ENCODE measurements at regions not wholly inside any gene's neighbourhood (a gene's known extent, or its start where the extent isn't known, plus 50 kb on each side); places are given as distances from the start of the nearest gene placed in this dataset.
"Not testable (repeated sequence)": the region's sequence is repeated elsewhere in the genome, so short reads cannot be mapped to it uniquely, and the experiment has no call there.

GRCh38 chr4:84219656-84220055 lies 279.4 kb downstream of the NKX6-1 start:
- no peak for TF ChIP-seq CTCF (IDR thresholded peaks at IDR 0.05; ENCODE audit: partially characterized antibody, unreplicated experiment)
- peaks cover 2% of the 10 kb centered on the region for H3K9me3 Mint-ChIP-seq (ENCODE audit: unreplicated experiment)
- H3K36me3 Mint-ChIP-seq (ENCODE audit: unreplicated experiment): no peaks in the 10 kb centered on the region
- H3K4me3 Mint-ChIP-seq (ENCODE audit: unreplicated experiment): no peak overlapping the region
- H3K4me1 Mint-ChIP-seq (ENCODE audit: low read depth, unreplicated experiment): peaks cover 7% of the 10 kb centered on the region
- no peaks in the 10 kb centered on the region for H3K27me3 Mint-ChIP-seq (ENCODE audit: unreplicated experiment)
- no peak overlapping the region for H3K27ac Mint-ChIP-seq (ENCODE audit: unreplicated experiment)
- no peak for DNase-seq

DNA sequence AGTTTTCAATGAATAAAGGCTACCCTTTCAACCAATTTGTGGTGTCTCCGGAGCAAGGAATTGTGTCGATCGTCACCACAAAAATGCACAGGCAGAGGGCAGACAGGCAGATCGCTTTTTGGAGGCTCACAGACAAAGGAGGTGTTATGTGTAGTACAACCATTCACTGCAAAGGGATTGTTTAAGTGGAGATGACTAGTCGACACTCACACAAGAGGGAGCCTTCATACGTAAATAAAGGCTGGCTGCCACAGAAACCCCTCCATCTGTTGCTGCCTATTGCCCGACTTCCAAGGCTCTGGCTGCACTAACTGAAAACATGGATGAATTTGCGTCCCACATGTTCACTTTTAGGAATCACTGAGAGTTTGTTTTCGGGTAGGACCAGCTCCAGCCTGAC lies 281.1 kb downstream of the NKX6-1 start:
- DNase-seq: no peak
- Mint-ChIP-seq H3K4me3 (ENCODE audit: unreplicated experiment) (no peak overlapping the region), H3K27me3 (ENCODE audit: unreplicated experiment) (no peaks in the 10 kb centered on the region), H3K27ac (ENCODE audit: unreplicated experiment) (no peak overlapping the region), H3K9me3 (ENCODE audit: unreplicated experiment) (peaks cover 2% of the 10 kb centered on the region), H3K36me3 (ENCODE audit: unreplicated experiment) (no peaks in the 10 kb centered on the region), H3K4me1 (ENCODE audit: low read depth, unreplicated experiment) (peaks cover 2% of the 10 kb centered on the region)
- TF ChIP-seq CTCF (IDR thresholded peaks at IDR 0.05; ENCODE audit: partially characterized antibody, unreplicated experiment): no peak

DNA sequence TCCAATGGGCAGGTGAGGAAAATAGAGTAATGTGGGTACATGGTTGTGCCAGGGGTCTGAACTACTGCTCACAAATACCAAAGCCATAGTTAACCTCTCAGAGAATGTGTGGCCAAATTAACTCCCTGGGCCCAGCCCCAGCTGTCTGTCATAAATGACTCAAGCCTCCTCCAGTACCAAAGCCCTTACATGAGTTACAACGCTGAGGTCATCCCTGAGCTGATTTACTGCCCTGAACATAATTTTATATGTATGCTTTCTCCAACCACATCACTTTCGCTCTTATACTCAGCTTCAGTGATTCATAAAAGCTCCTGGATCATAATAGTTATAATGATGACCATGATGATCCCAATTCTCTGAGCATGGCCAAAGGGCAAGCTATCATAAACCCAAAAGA lies 283.9 kb downstream of the NKX6-1 start:
- H3K4me3 Mint-ChIP-seq (ENCODE audit: unreplicated experiment): no peak overlapping the region
- H3K36me3 Mint-ChIP-seq (ENCODE audit: unreplicated experiment): no peaks in the 10 kb centered on the region
- no peak for TF ChIP-seq CTCF (IDR thresholded peaks at IDR 0.05; ENCODE audit: partially characterized antibody, unreplicated experiment)
- no peaks in the 10 kb centered on the region for H3K27me3 Mint-ChIP-seq (ENCODE audit: unreplicated experiment)
- peaks cover 2% of the 10 kb centered on the region for H3K4me1 Mint-ChIP-seq (ENCODE audit: low read depth, unreplicated experiment)
- no peak for DNase-seq
- no peak overlapping the region for H3K27ac Mint-ChIP-seq (ENCODE audit: unreplicated experiment)
- peaks cover 2% of the 10 kb centered on the region for H3K9me3 Mint-ChIP-seq (ENCODE audit: unreplicated experiment)

- not testable (repeated sequence) for H3K27ac Mint-ChIP-seq (ENCODE audit: unreplicated experiment); H3K4me1 Mint-ChIP-seq (ENCODE audit: low read depth, unreplicated experiment); DNase-seq; H3K4me3 Mint-ChIP-seq (ENCODE audit: unreplicated experiment); H3K27me3 Mint-ChIP-seq (ENCODE audit: unreplicated experiment)
- H3K36me3 Mint-ChIP-seq (ENCODE audit: unreplicated experiment): peaks cover 21% of the 10 kb centered on the region
- H3K9me3 Mint-ChIP-seq (ENCODE audit: unreplicated experiment): peaks cover 13% of the 10 kb centered on the region
These were observed 292.9 kb downstream of the NKX6-1 start for GRCh38 chr4:84206226-84206625.

DNA sequence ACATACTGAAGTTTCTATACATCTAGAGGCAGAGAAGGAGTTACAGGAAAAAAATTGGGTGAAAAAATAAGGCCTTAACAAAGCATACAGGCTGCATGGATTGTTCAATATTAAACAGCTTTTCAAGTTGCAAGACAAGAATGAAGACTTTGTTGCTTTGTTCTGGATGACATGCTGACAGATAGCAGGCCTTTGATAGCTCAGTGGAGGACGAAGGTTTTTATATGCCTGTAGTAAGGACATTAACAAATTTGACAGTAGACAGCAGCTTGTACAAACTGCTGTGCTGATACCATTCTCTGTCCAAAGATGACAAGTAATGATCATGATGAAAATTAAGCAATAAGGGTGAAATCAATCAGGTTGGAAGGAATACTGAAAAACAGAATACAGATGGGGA lies 309.9 kb downstream of the NKX6-1 start:
- no peaks in the 10 kb centered on the region for H3K4me1 Mint-ChIP-seq (ENCODE audit: low read depth, unreplicated experiment)
- no peak overlapping the region for H3K27ac Mint-ChIP-seq (ENCODE audit: unreplicated experiment)
- DNase-seq: no peak
- TF ChIP-seq CTCF (IDR thresholded peaks at IDR 0.05; ENCODE audit: partially characterized antibody, unreplicated experiment): no peak
- H3K9me3 Mint-ChIP-seq (ENCODE audit: unreplicated experiment): no peaks in the 10 kb centered on the region
- H3K27me3 Mint-ChIP-seq (ENCODE audit: unreplicated experiment): no peaks in the 10 kb centered on the region
- no peaks in the 10 kb centered on the region for H3K36me3 Mint-ChIP-seq (ENCODE audit: unreplicated experiment)
- no peak overlapping the region for H3K4me3 Mint-ChIP-seq (ENCODE audit: unreplicated experiment)

DNA sequence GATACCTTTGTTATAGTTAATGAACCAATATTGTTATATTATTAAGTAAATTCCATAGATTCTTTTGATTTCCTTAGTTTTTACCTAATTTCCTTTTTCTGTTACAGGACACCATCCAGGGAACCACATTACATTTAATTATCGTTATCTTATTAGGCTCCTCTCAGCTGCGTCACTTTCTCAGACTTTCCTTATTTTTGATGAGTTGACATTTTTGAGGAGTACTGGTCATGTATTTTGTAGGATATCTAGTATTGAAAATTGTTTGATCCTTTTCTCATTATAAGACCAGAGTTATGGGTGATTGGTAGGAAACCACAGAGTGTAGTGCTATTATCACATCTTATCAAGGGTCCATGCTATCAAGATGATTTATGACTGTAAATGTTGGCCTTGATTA lies 319.7 kb downstream of the NKX6-1 start:
- Mint-ChIP-seq H3K27me3 (ENCODE audit: unreplicated experiment) (no peaks in the 10 kb centered on the region), H3K4me1 (ENCODE audit: low read depth, unreplicated experiment) (no peaks in the 10 kb centered on the region), H3K36me3 (ENCODE audit: unreplicated experiment) (no peaks in the 10 kb centered on the region), H3K27ac (ENCODE audit: unreplicated experiment) (no peak overlapping the region), H3K9me3 (ENCODE audit: unreplicated experiment) (no peaks in the 10 kb centered on the region), H3K4me3 (ENCODE audit: unreplicated experiment) (no peak overlapping the region)
- DNase-seq: no peak
- no peak for TF ChIP-seq CTCF (IDR thresholded peaks at IDR 0.05; ENCODE audit: partially characterized antibody, unreplicated experiment)
